Panc1 (cell line): ENCODE measurements at regions not wholly inside any gene's neighbourhood (a gene's known extent, or its start where the extent isn't known, plus 50 kb on each side); places are given as distances from the start of the nearest gene placed in this dataset.

ENCODE experiments used
- ATAC-seq: fragments of 200-7000 bp; cut with Tn5 transposase; 2 replicates; pipeline ENCODE4 v1.9.1; 2020; ENCODE audit warnings: mild to moderate bottlenecking, moderate library complexity
- BruUV-seq: library from RNA; stranded (reverse); fragments of 400-500 nt; replicated peaks from 2 replicates; lab custom pipeline; 2021; lab: Mats Ljungman, UMichigan
- CTCF ChIA-PET: fragments of 300-600 bp; sonication (Branson Sonifier 250); formaldehyde crosslinking; loops from one replicate; lab custom pipeline; 2022; ENCODE audit warnings: antibody characterized with exemption; lab: Charles Lee
- POLR2A ChIA-PET: fragments of 300-600 bp; sonication (Branson Sonifier 250); formaldehyde crosslinking; loops from one replicate; lab custom pipeline; 2022; ENCODE audit warnings: antibody characterized with exemption; lab: Charles Lee
- DNase-seq: peaks from one replicate; pipeline ENCODE4 v3.0.0-alpha.2; 2010; ENCODE audit warnings: low read depth, low spot score
- H3K27ac ChIP-seq: 2 replicates; pipeline ENCODE4 v1.5.1; 2011; ENCODE audit warnings: mild to moderate bottlenecking, low read length, inconsistent platforms
- H3K27me3 ChIP-seq: fragments of 200-500 bp; sonication (Bioruptor generic); 2 replicates; pipeline ENCODE4 v1.6.0; 2014; ENCODE audit warnings: low read length, inconsistent platforms; ENCODE audit not compliant: control insufficient read depth, insufficient read depth
- H3K36me3 ChIP-seq: fragments of 200-500 bp; sonication (Bioruptor generic); 2 replicates; pipeline ENCODE4 v1.5.1; 2014; ENCODE audit warnings: inconsistent platforms, mild to moderate bottlenecking, low read length, moderate library complexity; ENCODE audit not compliant: control insufficient read depth, insufficient read depth
- H3K4me1 ChIP-seq: 2 replicates; pipeline ENCODE4 v1.5.1; 2011; ENCODE audit warnings: inconsistent platforms, mild to moderate bottlenecking, low read length, moderate library complexity; ENCODE audit not compliant: control insufficient read depth, insufficient read depth
- H3K4me3 ChIP-seq, 2 experiments: 2 replicates each; pipeline ENCODE4 v1.5.1; 2011 to 2012; ENCODE audit warnings: low read depth in 2 of 2, low read length in 2 of 2, mild to moderate bottlenecking in 2 of 2, inconsistent platforms in 1 of 2, moderate library complexity in 1 of 2
- H3K9me3 ChIP-seq: fragments of 200-500 bp; sonication (Bioruptor generic); 2 replicates; pipeline ENCODE4 v1.5.1; 2014; ENCODE audit warnings: low read depth, mild to moderate bottlenecking, inconsistent platforms, low read length, moderate library complexity; ENCODE audit not compliant: control insufficient read depth, insufficient read depth
- POLR2AphosphoS5 ChIP-seq: IDR thresholded peaks from 2 replicates; pipeline ENCODE4 v1.6.1; 2012; ENCODE audit warnings: mild to moderate bottlenecking, low read depth, low read length, moderate library complexity
- SIN3A ChIP-seq: IDR thresholded peaks from 2 replicates; pipeline ENCODE4 v1.6.1; 2012; ENCODE audit warnings: low read depth, mild to moderate bottlenecking, low read length, moderate library complexity, borderline replicate concordance; ENCODE audit not compliant: insufficient read depth
- TCF7L2 ChIP-seq: IDR thresholded peaks from 2 replicates; pipeline ENCODE4 v1.6.1; 2011; ENCODE audit warnings: mild to moderate bottlenecking, low read depth, low read length, inconsistent platforms
- in situ Hi-C: cut with HindIII; loops from 2 replicates; pipeline ENCODE4 v1.10.0; 2016; ENCODE audit warnings: low sequenced_read_pairs, low pct_unique_long_range_greater_than_20kb
- intact Hi-C: fragments of 100-400 bp; cut with micrococcal nuclease; formaldehyde crosslinking; loops from one replicate; pipeline ENCODE4 v1.10.0; 2022; ENCODE audit not compliant: unreplicated experiment
- TF ChIP-seq, protein P1 (sequence below): fragments of 450-650 bp; IDR thresholded peaks from 2 replicates; pipeline ENCODE4 v1.5.1; 2017; ENCODE audit warnings: mild to moderate bottlenecking
- TF ChIP-seq, protein P2 (sequence below), 2 experiments: IDR thresholded peaks; 2 replicates each; pipeline ENCODE4 v1.6.1; 2011 to 2012; ENCODE audit warnings: low read depth in 2 of 2, control low read depth in 1 of 2, low read length in 1 of 2, mild to moderate bottlenecking in 1 of 2, moderate library complexity in 1 of 2; ENCODE audit not compliant: insufficient read depth in 1 of 2

DNA sequence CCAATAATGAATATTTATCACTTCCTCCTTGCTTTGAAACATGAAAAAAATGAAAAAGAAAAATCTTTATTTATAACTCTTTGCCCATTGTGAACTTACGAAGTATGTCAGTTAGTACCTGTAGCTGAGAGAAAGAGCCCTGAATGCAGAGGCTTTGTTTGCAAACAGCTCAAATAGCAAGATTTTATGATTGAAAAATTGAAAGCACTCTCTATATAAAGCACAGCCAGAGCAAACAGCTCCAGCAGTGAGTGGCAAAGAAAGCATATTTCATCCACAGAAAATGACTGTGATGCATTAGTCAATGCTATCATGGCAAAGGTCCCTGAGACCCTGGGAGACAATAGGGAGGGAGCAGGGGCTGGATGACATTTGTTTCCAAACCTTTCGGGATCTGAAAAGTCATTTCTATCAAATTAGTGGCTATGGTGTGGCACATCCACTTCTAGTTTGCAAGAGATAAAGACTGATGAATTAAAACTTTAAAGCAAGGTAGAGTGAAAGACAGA is 576.1 kb downstream of the OTOL1 start:
- no peaks in the 10 kb centered on the region for H3K4me1 ChIP-seq
- no peak overlapping the region for H3K27ac ChIP-seq
- no peak overlapping the region for H3K4me3 ChIP-seq
- H3K9me3 ChIP-seq = no peaks in the 10 kb centered on the region
- in situ Hi-C loops (no loop called here), intact Hi-C loops (no loop called here)
- DNase-seq (no peak), ATAC-seq (no peak)
- H3K36me3 ChIP-seq = no peaks in the 10 kb centered on the region
- BruUV-seq = no TSS peak
- H3K27me3 ChIP-seq = no peaks in the 10 kb centered on the region
- CTCF ChIA-PET = no interaction called here
- POLR2A ChIA-PET = no interaction called here
- no peak for TF ChIP-seq SIN3A
- TF ChIP-seq, protein P1, sequence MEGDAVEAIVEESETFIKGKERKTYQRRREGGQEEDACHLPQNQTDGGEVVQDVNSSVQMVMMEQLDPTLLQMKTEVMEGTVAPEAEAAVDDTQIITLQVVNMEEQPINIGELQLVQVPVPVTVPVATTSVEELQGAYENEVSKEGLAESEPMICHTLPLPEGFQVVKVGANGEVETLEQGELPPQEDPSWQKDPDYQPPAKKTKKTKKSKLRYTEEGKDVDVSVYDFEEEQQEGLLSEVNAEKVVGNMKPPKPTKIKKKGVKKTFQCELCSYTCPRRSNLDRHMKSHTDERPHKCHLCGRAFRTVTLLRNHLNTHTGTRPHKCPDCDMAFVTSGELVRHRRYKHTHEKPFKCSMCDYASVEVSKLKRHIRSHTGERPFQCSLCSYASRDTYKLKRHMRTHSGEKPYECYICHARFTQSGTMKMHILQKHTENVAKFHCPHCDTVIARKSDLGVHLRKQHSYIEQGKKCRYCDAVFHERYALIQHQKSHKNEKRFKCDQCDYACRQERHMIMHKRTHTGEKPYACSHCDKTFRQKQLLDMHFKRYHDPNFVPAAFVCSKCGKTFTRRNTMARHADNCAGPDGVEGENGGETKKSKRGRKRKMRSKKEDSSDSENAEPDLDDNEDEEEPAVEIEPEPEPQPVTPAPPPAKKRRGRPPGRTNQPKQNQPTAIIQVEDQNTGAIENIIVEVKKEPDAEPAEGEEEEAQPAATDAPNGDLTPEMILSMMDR = no peak
- TF ChIP-seq TCF7L2 = no peak
- no peak for TF ChIP-seq POLR2AphosphoS5
- TF ChIP-seq, protein P2, sequence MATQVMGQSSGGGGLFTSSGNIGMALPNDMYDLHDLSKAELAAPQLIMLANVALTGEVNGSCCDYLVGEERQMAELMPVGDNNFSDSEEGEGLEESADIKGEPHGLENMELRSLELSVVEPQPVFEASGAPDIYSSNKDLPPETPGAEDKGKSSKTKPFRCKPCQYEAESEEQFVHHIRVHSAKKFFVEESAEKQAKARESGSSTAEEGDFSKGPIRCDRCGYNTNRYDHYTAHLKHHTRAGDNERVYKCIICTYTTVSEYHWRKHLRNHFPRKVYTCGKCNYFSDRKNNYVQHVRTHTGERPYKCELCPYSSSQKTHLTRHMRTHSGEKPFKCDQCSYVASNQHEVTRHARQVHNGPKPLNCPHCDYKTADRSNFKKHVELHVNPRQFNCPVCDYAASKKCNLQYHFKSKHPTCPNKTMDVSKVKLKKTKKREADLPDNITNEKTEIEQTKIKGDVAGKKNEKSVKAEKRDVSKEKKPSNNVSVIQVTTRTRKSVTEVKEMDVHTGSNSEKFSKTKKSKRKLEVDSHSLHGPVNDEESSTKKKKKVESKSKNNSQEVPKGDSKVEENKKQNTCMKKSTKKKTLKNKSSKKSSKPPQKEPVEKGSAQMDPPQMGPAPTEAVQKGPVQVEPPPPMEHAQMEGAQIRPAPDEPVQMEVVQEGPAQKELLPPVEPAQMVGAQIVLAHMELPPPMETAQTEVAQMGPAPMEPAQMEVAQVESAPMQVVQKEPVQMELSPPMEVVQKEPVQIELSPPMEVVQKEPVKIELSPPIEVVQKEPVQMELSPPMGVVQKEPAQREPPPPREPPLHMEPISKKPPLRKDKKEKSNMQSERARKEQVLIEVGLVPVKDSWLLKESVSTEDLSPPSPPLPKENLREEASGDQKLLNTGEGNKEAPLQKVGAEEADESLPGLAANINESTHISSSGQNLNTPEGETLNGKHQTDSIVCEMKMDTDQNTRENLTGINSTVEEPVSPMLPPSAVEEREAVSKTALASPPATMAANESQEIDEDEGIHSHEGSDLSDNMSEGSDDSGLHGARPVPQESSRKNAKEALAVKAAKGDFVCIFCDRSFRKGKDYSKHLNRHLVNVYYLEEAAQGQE (IDR thresholded peaks at IDR 0.05; ENCODE audit: insufficient read depth in 1 of 2, low read depth in 2 of 2, low read length in 1 of 2) = no peak

DNA sequence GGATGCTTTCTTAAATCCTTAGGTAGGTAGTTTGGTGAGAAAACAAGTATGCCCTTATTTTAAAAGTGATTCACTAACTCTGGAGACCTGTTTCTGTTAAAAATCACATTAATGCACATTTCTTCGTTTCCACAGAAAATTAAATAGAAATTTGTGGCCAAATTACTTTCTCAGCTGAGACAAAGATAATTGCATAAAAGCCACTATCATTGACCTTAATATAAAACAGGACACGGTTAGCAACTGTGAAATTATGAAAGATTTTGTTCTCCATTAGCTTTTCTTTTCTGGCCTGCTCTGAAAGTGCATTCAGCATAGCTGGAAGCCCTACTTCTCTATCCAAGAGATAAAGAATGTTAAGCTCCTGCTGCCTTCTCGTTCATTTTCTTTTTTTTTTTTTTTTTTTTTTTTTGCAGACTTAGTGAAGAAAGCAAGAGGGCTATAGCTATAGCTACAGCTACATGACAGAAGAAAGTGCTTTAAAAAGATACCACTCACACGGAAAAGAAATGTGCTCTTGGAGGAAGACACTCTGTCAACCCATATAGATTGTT is 576.9 kb downstream of the OTOL1 start:
- intact Hi-C loops = no loop called here
- no peak for DNase-seq
- Histone ChIP-seq H3K36me3 (no peaks in the 10 kb centered on the region), H3K4me3 (no peak overlapping the region), H3K27ac (no peak overlapping the region), H3K4me1 (no peaks in the 10 kb centered on the region), H3K9me3 (no peaks in the 10 kb centered on the region), H3K27me3 (no peaks in the 10 kb centered on the region)
- in situ Hi-C loops = no loop called here
- TF ChIP-seq, protein P2 (IDR thresholded peaks at IDR 0.05; ENCODE audit: insufficient read depth in 1 of 2, low read depth in 2 of 2, low read length in 1 of 2) = no peak
- TF ChIP-seq TCF7L2 (no peak), SIN3A (no peak), POLR2AphosphoS5 (no peak)
- TF ChIP-seq, protein P1 = no peak
- no peak for ATAC-seq
- ChIA-PET POLR2A (no interaction called here), CTCF (no interaction called here)
- BruUV-seq = no TSS peak
